ENCODE measurements at regions not wholly inside any gene's neighbourhood (a gene's known extent, or its start where the extent isn't known, plus 50 kb on each side); places are given as distances from the start of the nearest gene placed in this dataset.

DNA sequence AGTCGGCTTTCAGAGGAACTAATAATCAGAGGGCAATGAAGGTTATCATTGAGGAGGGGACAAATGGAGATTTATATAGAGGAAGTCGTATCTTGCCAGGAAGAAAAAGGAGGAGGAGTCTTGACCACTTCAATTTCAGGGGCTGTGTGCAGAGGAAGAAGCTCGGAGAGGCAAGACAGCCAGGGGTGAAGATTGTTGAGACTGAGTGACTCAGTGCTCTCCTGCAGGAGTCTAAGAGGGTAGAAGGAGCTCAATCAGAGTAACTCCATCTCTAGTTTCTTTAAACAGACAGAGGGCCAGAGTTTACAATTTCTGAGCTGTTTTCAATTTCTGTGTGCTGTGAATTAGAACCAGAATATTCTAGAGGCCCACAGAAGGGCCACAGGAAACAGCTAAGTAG lies 439.3 kb upstream of the PRICKLE1 start:
- no peaks in the 10 kb centered on the region for H4K20me1 ChIP-seq (ENCODE audit: control insufficient read depth, extremely low read depth, insufficient read depth, low read length)
- H2AFZ ChIP-seq (ENCODE audit: control insufficient read depth, low read length) = no peak overlapping the region
- no peaks in the 10 kb centered on the region for H3K27me3 ChIP-seq (ENCODE audit: control insufficient read depth, extremely low read depth, insufficient read depth, low read length)
- dilution Hi-C loops (cut with MboI; ENCODE audit: extremely low pct_ligation_motif_present, low sequenced_read_pairs) = no loop called here
- H3K4me1 ChIP-seq (ENCODE audit: control insufficient read depth, extremely low read depth, insufficient read depth, low read length) = peaks cover 3% of the 10 kb centered on the region
- no peak overlapping the region for H3K27ac ChIP-seq (ENCODE audit: control insufficient read depth, insufficient read depth, low read length)
- no peaks in the 10 kb centered on the region for H3K9me3 ChIP-seq (ENCODE audit: control insufficient read depth, low read depth, low read length)
- no peak overlapping the region for H3K4me3 ChIP-seq (ENCODE audit: control insufficient read depth in 2 of 3, extremely low read depth in 1 of 3, insufficient read depth in 2 of 3, low read depth in 1 of 3, low read length in 3 of 3)
- H3K79me2 ChIP-seq (ENCODE audit: control insufficient read depth, insufficient read depth, low read length) = no peaks in the 10 kb centered on the region
- TF ChIP-seq CTCF (optimal IDR thresholded peaks at IDR 0.05 in 1 of 3, IDR thresholded peaks at IDR 0.05 in 1 of 3, conservative IDR thresholded peaks at IDR 0.05 in 1 of 3; ENCODE audit: extremely low read depth in 1 of 3, insufficient read depth in 2 of 3, low read length in 3 of 3) = no peak
- no peak for TF ChIP-seq EZH2 (IDR thresholded peaks at IDR 0.05; ENCODE audit: low read length)
- no peak overlapping the region for H3K4me2 ChIP-seq (ENCODE audit: control insufficient read depth, extremely low read depth, insufficient read depth, low read depth, low read length)
- H3K9me1 ChIP-seq (ENCODE audit: control insufficient read depth, extremely low read depth, insufficient read depth, low read length) = no peaks in the 10 kb centered on the region
- H3K9ac ChIP-seq (ENCODE audit: control insufficient read depth, extremely low read depth, insufficient read depth, low read length) = no peak overlapping the region
- no peak for DNase-seq (ENCODE audit: low read depth, low spot score)
- FAIRE-seq = no peak
- no peaks in the 10 kb centered on the region for H3K36me3 ChIP-seq (ENCODE audit: control insufficient read depth in 2 of 2, extremely low read depth in 1 of 2, insufficient read depth in 2 of 2, low read length in 2 of 2)

GRCh38 chr12:43022838-43023237 lies 433.3 kb upstream of the PRICKLE1 start:
- Histone ChIP-seq H3K36me3 (ENCODE audit: control insufficient read depth in 2 of 2, extremely low read depth in 1 of 2, insufficient read depth in 2 of 2, low read length in 2 of 2) (no peaks in the 10 kb centered on the region), H3K79me2 (ENCODE audit: control insufficient read depth, insufficient read depth, low read length) (no peaks in the 10 kb centered on the region), H3K4me2 (ENCODE audit: control insufficient read depth, extremely low read depth, insufficient read depth, low read depth, low read length) (no peak overlapping the region), H3K9ac (ENCODE audit: control insufficient read depth, extremely low read depth, insufficient read depth, low read length) (no peak overlapping the region), H3K4me3 (ENCODE audit: control insufficient read depth in 2 of 3, extremely low read depth in 1 of 3, insufficient read depth in 2 of 3, low read depth in 1 of 3, low read length in 3 of 3) (no peak overlapping the region), H2AFZ (ENCODE audit: control insufficient read depth, low read length) (no peak overlapping the region), H4K20me1 (ENCODE audit: control insufficient read depth, extremely low read depth, insufficient read depth, low read length) (no peaks in the 10 kb centered on the region), H3K4me1 (ENCODE audit: control insufficient read depth, extremely low read depth, insufficient read depth, low read length) (peaks cover 3% of the 10 kb centered on the region), H3K27ac (ENCODE audit: control insufficient read depth, insufficient read depth, low read length) (no peak overlapping the region), H3K27me3 (ENCODE audit: control insufficient read depth, extremely low read depth, insufficient read depth, low read length) (no peaks in the 10 kb centered on the region), H3K9me3 (ENCODE audit: control insufficient read depth, low read depth, low read length) (no peaks in the 10 kb centered on the region), H3K9me1 (ENCODE audit: control insufficient read depth, extremely low read depth, insufficient read depth, low read length) (no peaks in the 10 kb centered on the region)
- FAIRE-seq (no peak), DNase-seq (ENCODE audit: low read depth, low spot score) (no peak)
- dilution Hi-C loops (cut with MboI; ENCODE audit: extremely low pct_ligation_motif_present, low sequenced_read_pairs) = no loop called here
- TF ChIP-seq EZH2 (IDR thresholded peaks at IDR 0.05; ENCODE audit: low read length) = no peak
- TF ChIP-seq CTCF (optimal IDR thresholded peaks at IDR 0.05 in 1 of 3, IDR thresholded peaks at IDR 0.05 in 1 of 3, conservative IDR thresholded peaks at IDR 0.05 in 1 of 3; ENCODE audit: extremely low read depth in 1 of 3, insufficient read depth in 2 of 3, low read length in 3 of 3) = no peak

All from keratinocyte (primary cell).